Stimulated activated CD4-positive, alpha-beta T cell treated with anti-CD3 and anti-CD28 coated beads, Interleukin-12 subunit alpha, Interleukin-12 subunit beta, amount 100 ng/mL, for 48 hours (primary cell): ENCODE measurements at regions not wholly inside any gene's neighbourhood (a gene's known extent, or its start where the extent isn't known, plus 50 kb on each side); places are given as distances from the start of the nearest gene placed in this dataset.
"Not testable (repeated sequence)": the region's sequence is repeated elsewhere in the genome, so short reads cannot be mapped to it uniquely, and the experiment has no call there.

Source experiments
- DNase-seq, 3 donors: peaks; one replicate each; pipeline ENCODE4 v3.0.0-alpha.2; 2020; ENCODE audit warnings: low read depth in 2 of 3, low spot score in 1 of 3

DNA sequence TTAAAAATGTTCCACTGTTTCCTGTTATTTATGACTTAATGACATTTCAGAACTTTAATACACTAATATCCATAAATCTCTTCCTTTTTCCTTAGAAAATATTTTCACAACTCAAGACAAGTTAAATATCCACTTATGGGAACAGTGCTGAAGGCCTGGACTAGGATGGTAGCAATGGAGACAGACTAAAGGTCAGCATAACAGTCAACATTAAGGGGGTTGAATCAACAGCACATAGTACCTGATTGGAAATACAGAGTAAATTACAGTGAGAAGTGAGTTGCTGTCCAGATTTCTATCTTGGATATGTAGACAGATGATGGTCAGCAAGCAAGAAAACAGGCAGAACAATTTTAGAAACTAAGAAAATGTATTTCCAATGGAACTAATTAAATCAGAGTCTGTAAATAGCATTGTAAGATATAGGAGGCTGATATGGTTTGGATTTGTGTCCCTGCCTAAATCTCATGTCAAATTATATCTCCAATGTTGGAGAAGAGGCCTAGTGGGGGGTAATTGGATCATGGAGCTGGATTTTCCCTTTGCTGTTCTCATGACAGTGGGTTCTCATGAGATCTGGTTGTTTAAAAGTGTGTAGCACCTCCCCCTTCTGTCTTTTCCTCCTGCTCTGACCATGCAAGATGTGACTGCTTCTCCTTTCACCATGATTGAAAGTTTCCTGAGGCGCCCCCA lies 682.7 kb downstream of the MAFB start:
- no peak for DNase-seq

DNA sequence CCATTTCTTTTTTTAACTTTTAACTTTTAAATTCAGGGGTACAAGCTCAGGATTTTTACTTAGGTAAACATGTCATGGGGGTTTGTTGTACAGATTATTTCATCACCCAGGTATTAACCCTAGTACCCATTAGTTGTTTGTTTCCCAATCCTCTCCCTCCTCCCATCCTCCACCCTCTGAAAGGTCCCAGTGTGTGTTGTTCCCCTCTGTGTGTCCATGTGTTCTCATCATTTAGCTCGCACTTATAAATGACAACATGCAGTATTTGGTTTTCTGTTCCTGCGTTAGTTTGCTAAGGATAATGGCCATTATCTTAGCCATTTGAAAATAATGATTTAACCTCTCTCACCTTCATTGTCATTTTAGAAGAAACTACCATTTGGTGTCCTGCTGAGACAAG lies 684.9 kb downstream of the MAFB start:
- DNase-seq, result not testable (repeated sequence)

DNA sequence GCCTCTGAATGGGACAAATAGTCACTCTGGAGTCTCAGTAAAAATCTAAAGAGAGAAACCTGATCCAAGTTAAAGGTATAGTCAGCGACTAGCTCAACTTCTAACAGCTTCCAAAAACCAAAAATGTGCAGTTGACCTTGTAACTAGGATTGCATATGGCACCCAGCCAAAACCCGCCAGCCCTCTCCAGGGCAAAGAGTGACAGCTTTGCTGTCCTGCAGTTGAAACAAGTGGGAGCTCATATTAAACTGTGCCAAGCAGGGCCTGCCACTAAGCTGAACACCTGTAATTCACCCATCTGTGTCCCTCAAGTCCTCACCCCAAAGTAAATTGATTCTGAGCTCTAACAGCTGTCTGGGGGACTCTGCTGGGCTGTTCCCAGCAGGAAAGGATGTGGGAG lies 695.3 kb downstream of the MAFB start:
- no peak for DNase-seq

DNA sequence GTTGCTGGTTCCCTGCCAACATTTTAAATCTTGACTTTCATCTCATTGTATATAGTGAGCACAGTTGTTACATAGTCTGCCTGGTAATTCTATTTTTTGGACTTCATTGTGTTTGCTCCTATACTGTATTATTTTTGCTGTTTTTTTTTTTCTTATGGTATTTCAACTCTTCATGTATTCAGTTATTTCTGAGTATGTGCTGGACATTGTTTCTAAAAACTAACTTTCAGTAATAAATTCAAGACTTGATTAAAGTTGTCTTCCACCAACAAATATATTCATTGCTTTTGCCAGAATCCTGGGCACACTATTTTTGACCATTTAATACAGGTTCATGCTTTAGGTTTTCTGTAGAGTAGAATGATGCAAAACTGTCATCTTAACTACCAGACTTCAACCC lies 698.3 kb downstream of the MAFB start:
- no peak for DNase-seq

DNA sequence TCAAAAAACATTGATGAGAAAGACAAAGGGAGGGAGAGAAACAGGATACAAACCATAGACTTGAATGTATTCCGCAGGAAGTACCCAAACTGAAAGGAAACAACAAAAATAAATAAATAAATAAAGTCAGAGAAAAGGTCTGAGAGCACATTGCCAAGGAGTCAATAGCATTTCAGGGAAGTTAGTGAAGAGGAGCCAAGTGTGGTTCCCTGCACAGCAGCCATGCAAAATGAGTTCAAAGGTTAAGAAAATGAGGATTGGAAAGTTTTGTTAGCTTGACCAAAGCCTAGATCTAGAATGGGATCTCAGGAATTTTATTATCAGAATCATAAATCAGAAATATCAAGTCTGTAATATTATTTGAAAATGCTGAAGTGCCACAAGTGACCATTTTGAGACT lies 700.0 kb downstream of the MAFB start:
- no peak for DNase-seq

DNA sequence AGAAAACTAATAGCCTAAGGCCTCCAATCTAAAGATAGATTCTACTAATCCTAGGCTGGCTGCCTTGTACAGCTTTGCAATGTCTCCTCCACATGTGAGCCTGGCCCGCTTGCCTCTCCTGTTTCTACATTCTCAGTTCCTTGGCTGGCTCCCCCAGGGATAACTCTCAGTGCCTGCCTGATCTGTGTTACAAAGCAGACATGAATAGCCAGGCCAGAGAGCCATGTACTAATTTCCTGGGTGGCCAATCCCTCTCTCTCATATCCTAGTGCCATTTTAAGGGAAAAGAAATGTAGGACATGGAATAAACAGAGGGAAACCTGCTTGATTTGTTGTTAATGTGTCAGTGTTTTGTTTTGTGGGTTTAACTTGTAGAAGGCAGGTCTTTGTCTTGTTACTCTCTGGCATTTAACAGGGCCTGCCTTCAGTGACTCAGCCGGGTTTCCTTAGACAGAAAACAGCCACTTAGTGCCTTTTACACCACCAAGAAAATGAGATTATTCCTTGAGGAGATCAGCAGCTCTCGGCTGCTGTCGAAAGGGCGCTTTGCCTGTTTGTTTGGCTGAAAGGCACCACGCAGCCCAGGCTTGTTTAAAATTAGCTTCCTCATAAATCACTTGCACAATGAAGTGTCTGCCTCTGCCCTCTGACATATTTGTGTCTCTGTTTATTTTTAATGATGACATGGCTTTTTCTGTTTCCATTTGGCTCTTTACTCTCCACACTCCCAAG lies 702.7 kb downstream of the MAFB start:
- no peak for DNase-seq

DNA sequence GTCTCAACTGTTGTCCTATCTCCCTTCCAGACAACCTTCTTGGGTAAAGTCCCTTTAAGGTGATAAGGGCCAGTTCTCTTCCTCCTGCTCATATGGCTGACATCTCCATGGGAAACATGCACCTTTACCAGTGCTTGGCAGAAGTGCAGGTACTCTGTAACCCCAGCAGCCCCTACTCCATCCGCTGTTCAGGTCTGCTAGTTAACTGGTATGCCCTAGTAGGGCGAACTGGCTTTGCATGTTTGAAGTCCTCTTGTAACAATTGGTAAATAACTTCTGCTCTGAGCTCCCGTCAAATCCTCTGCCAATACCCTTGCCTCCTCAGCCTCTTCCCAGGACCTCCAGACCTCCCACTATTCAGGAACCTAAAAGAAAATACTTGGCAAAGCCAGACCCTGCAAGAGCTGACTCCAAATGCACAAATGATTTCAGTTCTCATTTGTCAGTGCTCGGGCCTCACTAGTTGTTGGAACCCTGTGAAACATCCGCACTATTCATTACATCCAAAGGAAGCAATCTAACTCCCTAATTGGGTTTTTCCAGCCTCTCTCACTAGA lies 703.7 kb downstream of the MAFB start:
- no peak for DNase-seq

DNA sequence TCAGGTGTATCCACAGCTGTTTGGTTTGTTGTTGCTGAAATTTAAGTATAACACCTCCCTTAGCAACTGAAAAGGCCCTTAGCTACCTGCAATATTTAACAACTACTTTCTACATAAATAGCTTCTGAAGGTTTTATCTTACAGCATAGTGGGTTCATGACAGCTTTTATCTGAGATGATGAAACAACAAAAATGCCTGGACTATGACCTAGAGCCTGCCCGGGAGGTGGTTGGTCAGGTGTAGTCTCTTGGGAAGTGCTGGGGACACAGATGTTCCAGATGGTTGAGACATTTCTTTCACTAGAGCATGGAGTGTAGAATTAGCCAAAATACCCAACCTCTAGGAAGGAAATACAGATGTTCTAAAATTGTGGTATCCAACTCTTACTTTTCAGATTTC lies 705.4 kb downstream of the MAFB start:
- DNase-seq, result no peak

DNA sequence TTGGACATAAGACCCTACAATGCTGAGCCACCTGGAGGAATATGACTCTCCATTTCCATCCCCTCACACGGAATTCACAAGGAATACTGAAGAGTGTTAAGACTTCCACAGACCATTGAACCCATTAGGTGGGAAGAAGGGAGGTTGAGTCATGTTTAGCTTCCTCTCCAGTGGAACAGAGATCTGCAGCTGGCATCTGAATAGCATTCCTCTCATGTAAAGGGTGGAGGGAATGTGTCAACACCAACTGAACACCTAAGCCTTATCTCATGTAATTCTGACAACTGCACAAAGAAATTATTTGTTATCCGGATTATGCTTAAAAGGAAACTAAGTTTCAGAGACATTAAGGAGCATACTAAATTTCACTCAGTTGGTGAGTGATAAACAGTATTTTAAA lies 705.9 kb downstream of the MAFB start:
- DNase-seq, result no peak

DNA sequence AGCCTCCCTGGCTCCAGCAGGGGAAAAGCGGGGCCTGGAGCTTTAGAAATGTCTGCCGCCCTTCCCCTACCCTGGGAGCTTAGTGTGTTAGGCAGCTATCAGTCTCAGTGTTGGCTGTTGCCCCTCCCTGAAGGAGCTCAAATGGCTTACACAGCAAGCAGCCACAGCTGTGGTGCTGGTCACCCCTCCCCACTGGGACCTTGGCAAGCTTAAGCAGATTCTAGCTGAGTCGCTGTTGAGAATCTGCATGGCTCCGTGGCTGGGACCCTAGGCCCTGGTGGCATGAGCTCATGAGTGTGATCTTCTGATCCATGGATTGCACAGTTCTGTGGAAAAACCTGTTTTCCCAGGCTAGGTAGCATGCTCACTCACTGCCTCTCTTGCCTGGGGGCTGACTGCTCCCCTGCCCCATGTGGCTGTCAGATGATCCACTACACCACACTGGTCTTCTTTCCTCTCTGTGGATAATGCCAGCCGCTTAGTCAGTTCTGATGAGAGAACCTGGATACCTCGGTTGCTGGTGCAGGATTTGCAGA lies 714.0 kb downstream of the MAFB start:
- DNase-seq, result no peak

DNA sequence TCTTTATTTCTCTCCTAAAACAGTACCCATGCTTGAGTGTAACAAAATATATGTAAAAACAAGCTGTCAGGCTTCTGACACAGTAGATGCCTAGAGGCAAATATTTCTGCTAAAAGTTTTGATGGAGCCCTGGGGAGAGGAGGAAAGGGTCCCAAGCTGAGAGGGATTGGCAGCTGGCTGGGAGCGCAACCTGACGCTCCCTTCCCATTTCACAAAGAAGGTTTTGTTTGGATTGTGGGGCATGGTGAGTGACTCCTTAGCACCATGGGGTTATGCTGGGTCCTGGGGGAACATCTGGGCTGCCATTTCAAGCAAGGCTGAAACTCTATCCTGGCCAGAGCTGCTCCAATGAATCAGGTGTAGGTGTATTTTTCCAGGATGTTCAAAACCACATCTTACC lies 720.5 kb downstream of the MAFB start:
- DNase-seq, result no peak

DNA sequence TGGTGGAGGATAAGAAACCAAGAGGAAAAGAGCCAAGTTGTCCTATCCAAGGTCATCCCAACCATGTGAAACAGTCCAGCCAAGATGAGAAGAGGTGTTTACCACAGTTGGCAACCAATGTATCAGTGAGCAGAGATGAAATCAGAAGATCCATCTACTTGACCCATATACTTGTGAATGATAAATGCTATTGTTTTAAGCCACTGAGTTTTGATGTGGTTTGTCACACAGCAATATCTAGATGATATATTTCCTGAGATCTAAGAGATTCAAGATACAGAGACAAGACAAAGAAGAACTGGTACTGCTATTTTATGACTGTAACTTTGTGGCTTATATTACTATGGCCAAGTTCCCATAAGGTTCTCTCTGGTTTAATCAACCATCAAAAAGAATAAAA lies 721.2 kb downstream of the MAFB start:
- no peak for DNase-seq

DNA sequence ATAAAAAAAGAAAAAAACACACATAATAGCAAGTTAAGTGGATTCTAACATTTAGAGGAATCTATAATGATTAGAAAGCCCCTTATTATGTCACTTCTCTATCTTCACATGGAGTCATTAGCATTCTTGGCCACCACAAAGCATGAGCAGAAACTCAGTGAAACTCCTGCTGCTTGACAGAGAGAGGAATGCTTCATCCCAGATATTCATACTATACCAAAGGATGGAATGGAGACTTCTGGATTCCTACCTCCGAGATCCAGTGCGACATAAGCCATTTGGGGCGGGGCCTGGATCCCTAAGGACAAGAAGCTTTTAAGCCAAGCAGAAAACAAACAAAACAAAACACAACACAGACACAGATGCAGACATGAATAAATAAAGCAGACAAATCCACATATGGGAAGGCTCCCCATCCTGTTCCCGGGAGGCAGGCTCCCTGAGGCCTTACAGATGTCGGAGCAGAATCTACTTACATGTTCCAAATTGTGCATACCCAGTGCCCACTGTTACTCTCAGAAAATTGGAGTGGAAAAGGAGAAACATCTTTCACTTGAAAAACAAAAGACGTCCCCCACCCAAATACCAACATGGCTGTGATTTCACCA lies 727.3 kb downstream of the MAFB start:
- no peak for DNase-seq

DNA sequence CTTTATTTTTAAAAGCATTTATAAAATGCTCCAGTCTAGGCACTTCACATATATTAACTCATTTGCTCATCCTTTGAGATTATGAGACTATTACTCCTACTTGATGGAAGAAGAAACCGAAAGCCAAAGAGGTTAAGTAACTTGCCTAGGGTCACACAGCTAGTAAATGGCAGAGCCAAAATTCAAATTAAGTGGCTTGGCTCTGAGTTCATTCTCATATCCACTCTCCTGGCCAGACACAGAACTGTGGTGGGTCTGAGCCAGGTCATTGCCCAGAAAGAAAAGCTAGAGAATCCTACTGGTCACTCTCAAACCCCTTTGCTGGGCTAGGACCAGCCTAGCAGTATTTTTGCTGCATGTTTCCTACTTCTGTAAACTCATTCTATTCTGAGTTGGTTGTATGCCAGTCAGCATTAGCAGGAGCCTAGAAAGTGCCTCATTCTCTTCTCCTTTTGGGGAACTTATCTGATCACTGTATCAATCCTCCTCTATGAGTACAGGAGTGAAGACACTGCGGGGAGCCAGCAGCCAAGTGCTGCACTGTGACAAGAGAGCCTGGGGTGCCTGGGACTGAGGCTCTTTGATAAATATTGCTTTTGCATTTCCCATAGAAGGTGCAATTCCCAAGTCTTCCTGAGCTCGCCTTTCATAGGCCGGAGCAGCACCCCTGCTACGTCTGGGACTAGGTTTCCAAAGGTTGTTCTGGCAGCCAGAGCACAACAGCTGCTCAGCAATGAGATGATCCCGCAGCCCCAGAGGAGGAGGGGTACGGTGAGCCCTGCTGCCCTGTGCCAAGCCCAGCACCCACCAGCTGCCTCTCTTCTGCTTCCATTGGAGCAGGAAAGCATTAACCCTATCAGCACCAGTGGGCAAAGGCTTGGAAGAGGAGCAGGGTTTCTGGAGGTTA lies 728.3 kb downstream of the MAFB start:
- DNase-seq, result no peak

DNA sequence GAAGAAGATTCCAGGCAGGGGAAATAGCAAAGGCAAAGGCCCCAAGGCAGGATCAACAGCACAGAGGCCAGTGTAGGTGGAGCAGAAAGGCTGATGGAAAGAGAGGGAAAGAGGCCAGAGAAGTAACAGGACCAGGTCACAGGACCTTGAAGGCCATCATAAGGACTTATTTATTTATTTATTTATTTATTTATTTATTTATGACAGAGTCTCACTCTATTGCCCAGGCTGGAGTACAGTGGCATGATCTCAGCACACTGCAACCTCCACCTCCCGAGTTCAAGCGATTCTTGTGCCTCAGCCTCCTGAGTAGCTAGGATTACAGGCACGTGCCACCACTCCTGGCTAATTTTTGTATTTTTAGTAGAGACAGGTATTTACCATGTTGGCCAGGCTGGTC lies 731.1 kb downstream of the MAFB start:
- not testable (repeated sequence) for DNase-seq

DNA sequence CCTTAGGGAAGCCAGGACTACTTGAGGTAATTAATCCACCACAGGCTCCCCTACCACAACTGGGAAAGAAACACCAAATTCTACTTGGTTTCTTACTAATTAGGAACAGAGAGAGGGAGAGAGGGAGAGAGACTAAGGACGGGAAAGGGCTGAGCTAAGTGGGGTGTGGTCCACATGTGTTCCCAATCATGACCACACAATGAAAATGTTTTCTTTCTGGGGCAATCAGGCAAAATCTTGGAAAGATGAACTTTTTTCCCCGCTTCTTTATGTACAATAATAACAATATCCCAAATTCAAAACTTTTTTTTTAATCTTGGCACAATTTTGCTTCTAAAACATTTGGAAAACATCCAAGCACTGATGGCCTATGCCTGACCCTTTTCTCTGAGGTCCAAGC lies 734.4 kb downstream of the MAFB start:
- no peak for DNase-seq

DNA sequence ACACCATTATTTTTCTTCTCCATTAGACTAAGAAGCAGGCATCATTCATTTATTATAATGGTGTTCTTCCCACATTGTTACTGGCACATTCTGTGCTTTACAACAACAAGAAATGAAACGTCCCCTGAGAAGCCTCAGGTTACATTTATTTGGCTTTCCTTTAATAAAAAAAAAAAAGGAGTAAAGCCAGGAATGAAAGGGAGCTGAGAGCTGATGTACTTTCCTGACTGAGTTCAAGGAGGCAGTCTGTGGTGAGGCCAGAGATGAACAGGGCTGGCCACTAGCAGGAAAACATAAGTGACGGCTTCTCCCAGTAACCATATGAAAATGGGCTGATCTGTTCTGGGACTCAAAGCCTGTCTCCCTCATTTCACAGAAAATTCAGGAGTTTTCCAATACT lies 742.1 kb downstream of the MAFB start:
- DNase-seq, result no peak

DNA sequence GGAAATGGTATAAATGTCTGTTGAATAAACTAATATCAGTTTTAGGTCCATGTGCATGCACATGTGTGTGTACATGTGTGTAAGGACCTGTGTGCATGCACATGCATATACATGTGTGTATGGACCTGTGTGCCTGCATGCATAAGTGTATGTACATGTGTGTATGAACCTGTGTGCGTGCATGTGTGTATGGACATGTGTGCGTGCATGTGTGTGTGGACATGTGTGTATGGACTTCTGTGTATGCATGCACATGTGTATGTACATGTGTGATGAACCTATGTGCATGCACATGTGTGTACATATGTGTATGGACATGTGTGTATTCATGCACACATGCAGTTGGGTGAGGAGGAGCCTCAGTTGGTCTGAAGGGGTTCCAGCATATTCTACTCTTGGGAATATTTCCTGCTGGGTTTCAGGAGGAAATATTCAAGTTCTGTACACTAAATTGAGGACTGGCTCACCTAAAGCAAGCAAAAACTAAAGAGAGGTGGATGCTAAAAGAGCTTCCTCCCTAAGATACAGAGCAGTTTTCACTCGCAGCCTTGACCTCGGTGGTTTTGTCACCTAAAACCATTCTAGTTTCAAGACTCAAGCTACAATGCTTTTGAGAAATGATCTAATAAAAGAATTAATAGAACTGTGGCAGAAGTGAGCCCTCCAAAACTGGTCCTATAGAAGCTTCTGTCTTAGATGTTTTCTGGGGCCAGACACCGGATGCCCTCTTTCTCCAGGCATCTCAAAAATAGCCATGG lies 742.8 kb downstream of the MAFB start:
- no peak for DNase-seq

DNA sequence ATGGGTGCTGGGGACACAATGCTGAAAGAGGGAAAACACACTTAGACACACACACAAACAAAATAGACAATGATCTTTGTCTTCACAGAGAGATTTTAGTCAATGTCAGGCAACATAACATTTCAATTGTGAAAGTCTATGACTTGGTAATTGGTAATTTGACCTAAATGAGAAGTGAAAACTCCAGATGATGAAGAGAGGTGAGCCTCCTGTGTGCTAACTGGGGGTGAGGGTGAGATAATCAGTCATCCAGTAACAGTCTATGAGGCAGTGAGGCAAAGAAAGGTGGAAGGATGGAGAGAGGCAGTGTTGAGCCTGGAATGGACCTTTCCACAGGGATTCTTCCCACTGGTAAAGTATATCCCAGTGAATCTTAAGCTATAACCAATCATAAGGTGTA lies 744.2 kb downstream of the MAFB start:
- no peak for DNase-seq

DNA sequence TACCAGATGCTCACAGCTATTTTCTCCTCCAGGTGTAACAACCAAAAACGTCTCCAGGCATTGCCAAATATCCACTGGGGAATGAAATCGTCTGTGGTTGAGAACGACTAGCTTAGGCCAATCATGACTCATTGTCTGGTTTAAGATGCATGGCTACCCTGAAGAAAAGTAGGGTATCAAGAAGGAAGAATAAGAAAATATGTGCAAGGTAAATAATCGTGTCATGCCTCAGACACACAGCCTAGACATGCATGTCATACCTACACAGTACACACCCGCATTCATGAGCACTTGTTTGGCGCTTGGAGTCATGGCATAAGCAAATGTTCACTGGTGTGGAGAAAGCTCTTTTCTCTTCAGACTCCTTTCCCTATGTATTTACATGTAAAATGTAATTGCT lies 745.7 kb downstream of the MAFB start:
- no peak for DNase-seq
